GM12873 (cell line): ENCODE measurements at regions not wholly inside any gene's neighbourhood (a gene's known extent, or its start where the extent isn't known, plus 50 kb on each side); places are given as distances from the start of the nearest gene placed in this dataset.

Source experiments
- CTCF ChIP-seq: IDR thresholded peaks from 2 replicates; pipeline ENCODE4 v1.5.1; 2012; ENCODE audit warnings: low read depth, mild to moderate bottlenecking, moderate library complexity, low read length, control low read depth; ENCODE audit not compliant: insufficient read depth; ENCODE audit errors: missing control alignments

GRCh38 chr2:113812204-113812603, 55.8 kb upstream of the SLC35F5 start:
- no peak for TF ChIP-seq CTCF

- TF ChIP-seq CTCF, result no peak
These were observed 52.8 kb upstream of the SLC35F5 start for GRCh38 chr2:113809076-113809736.

GRCh38 chr2:113807721-113808120, 51.3 kb upstream of the SLC35F5 start:
- no peak for TF ChIP-seq CTCF

GRCh38 chr2:113806217-113806913, 49.9 kb upstream of the SLC35F5 start:
- no peak for TF ChIP-seq CTCF
